A549 (cell line): ENCODE measurements at regions not wholly inside any gene's neighbourhood (a gene's known extent, or its start where the extent isn't known, plus 50 kb on each side); places are given as distances from the start of the nearest gene placed in this dataset.

Experiments used
- ATAC-seq, 2 experiments: fragments of 200-7000 bp in 1 of 2; fragments of >200 bp in 1 of 2; cut with Nextera tagmentation in 1 of 2; cut with Tn5 transposase in 1 of 2; 3 replicates each; pipeline versions ENCODE4 v1.8.0 to v1.9.1; 2018 to 2020; ENCODE audit warnings: mild to moderate bottlenecking in 1 of 2, moderate library complexity in 1 of 2
- CTCF ChIA-PET: fragments of 300-600 bp; sonication (Branson Sonifier 250); formaldehyde crosslinking; extraction: SDS; loops from one replicate; lab custom pipeline; 2021; ENCODE audit warnings: antibody characterized with exemption, inconsistent platforms; lab: Yijun Ruan, JAX
- POLR2A ChIA-PET: fragments of 350-600 bp; formaldehyde crosslinking; extraction: SDS; loops from one replicate; lab custom pipeline; 2021; ENCODE audit warnings: antibody characterized with exemption, inconsistent platforms; lab: Yijun Ruan, JAX
- DNase-seq, 2 experiments: peaks; one replicate each; pipeline versions ENCODE4 v3.0.0 to v3.0.0-alpha.2; 2011 to 2016; ENCODE audit warnings: low read depth in 1 of 2, low spot score in 1 of 2
- FAIRE-seq: peaks from 2 replicates; lab custom pipeline; 2011; peaks lifted over from hg19 to GRCh38; lab: Jason Lieb, UNC
- H3K27ac ChIP-seq, 2 experiments: fragments of >200 bp; sonication (Bioruptor Twin); formaldehyde crosslinking; 3 replicates each; pipeline ENCODE4 v1.5.1; 2016 to 2017
- H3K4me1 ChIP-seq: fragments of >200 bp; sonication (Bioruptor Twin); formaldehyde crosslinking; 3 replicates; pipeline ENCODE4 v1.6.1; 2016
- H3K4me2 ChIP-seq: fragments of >200 bp; sonication (Bioruptor Twin); formaldehyde crosslinking; 3 replicates; pipeline ENCODE4 v1.6.1; 2016
- H3K4me3 ChIP-seq: fragments of >200 bp; sonication (Bioruptor Twin); formaldehyde crosslinking; 3 replicates; pipeline ENCODE4 v1.5.1; 2016
- H3K9me3 ChIP-seq: fragments of >200 bp; sonication (Bioruptor Twin); formaldehyde crosslinking; 3 replicates; pipeline ENCODE4 v1.6.1; 2016
- BHLHE40 ChIP-seq: IDR thresholded peaks from 2 replicates; pipeline ENCODE4 v1.6.1; 2012; ENCODE audit warnings: low read depth, low read length, inconsistent platforms
- CHD4 ChIP-seq: fragments of 200-600 bp; sonication (generic); IDR thresholded peaks from 2 replicates; pipeline ENCODE4 v1.6.1; 2016; ENCODE audit warnings: antibody characterized with exemption, mild to moderate bottlenecking, borderline replicate concordance
- ELK1 ChIP-seq: fragments of 150-350 bp; IDR thresholded peaks from 2 replicates; pipeline ENCODE4 v1.6.1; 2014; ENCODE audit warnings: low read depth, mild to moderate bottlenecking, low read length
- EP300 ChIP-seq, 2 experiments: fragments of >200 bp; sonication (Bioruptor Twin); formaldehyde crosslinking; IDR thresholded peaks; 2 replicates in 1 of 2; 3 replicates in 1 of 2; pipeline ENCODE4 v1.6.1; 2016 to 2017
- ESRRA ChIP-seq: fragments of 150-350 bp; IDR thresholded peaks from 2 replicates; pipeline ENCODE4 v1.6.1; 2014; ENCODE audit warnings: mild to moderate bottlenecking, low read length, borderline replicate concordance
- FOSL2 ChIP-seq, 2 experiments: fragments of 450-650 bp in 1 of 2; fragments of >200 bp in 1 of 2; sonication (Bioruptor Twin) in 1 of 2; formaldehyde crosslinking; IDR thresholded peaks; 2 replicates each; pipeline versions ENCODE4 v1.5.0 to v1.6.1; 2016 to 2020; ENCODE audit warnings: mild to moderate bottlenecking in 1 of 2, moderate library complexity in 1 of 2
- GATA3 ChIP-seq: IDR thresholded peaks from 2 replicates; pipeline ENCODE4 v1.6.1; 2012; ENCODE audit warnings: borderline replicate concordance
- HDAC2 ChIP-seq: fragments of 200-600 bp; sonication (generic); IDR thresholded peaks from 2 replicates; pipeline ENCODE4 v1.6.1; 2016
- HES2 ChIP-seq: fragments of >200 bp; sonication (Bioruptor Twin); formaldehyde crosslinking; IDR thresholded peaks from 2 replicates; pipeline ENCODE4 v1.6.1; 2016
- HOXA7 ChIP-seq: fragments of 250-450 bp; sonication (Bioruptor Pico); IDR thresholded peaks from 2 replicates; pipeline ENCODE4 v1.5.0; 2020; ENCODE audit warnings: mild to moderate bottlenecking, moderate library complexity
- MAFK ChIP-seq: fragments of 450-650 bp; IDR thresholded peaks from 2 replicates; pipeline ENCODE4 v1.6.1; 2014; ENCODE audit not compliant: partially characterized antibody
- NR3C1 ChIP-seq: fragments of >200 bp; sonication (Bioruptor Twin); formaldehyde crosslinking; IDR thresholded peaks from 3 replicates; pipeline ENCODE4 v1.6.1; 2017
- PHF8 ChIP-seq: fragments of 200-600 bp; sonication (generic); IDR thresholded peaks from 2 replicates; pipeline ENCODE4 v1.6.1; 2016; ENCODE audit warnings: low read depth, mild to moderate bottlenecking, antibody characterized with exemption, moderate library complexity, borderline replicate concordance
- POLR2A ChIP-seq: IDR thresholded peaks from 2 replicates; pipeline ENCODE4 v1.6.1; 2012; ENCODE audit warnings: mild to moderate bottlenecking, low read length
- RAD21 ChIP-seq, 2 experiments: fragments of >200 bp in 1 of 2; sonication (Bioruptor Twin) in 1 of 2; formaldehyde crosslinking in 1 of 2; IDR thresholded peaks in 1 of 2; conservative IDR thresholded peaks in 1 of 2; 2 replicates in 1 of 2; 3 replicates in 1 of 2; pipeline ENCODE4 v1.6.1; 2012 to 2018; ENCODE audit warnings: inconsistent platforms in 1 of 2
- RFX5 ChIP-seq: fragments of 450-650 bp; IDR thresholded peaks from 2 replicates; pipeline ENCODE4 v1.7.1; 2014; ENCODE audit warnings: antibody characterized with exemption, mild to moderate bottlenecking, moderate library complexity
- SMC3 ChIP-seq: fragments of >200 bp; sonication (Bioruptor Twin); formaldehyde crosslinking; IDR thresholded peaks from 3 replicates; pipeline ENCODE4 v1.6.1; 2018; ENCODE audit warnings: inconsistent platforms
- ZNF302 ChIP-seq: fragments of 250-450 bp; sonication (Bioruptor Pico); IDR thresholded peaks from 2 replicates; pipeline ENCODE4 v1.9.0; 2021; ENCODE audit warnings: inconsistent platforms, mild to moderate bottlenecking, moderate library complexity
- WGBS: methylation state at CpG from one replicate; pipeline ENCODE4 v1.1.6; 2017; ENCODE audit errors: missing lambda C conversion rate; 5-methylcytosine and 5-hydroxymethylcytosine counted together
- TF ChIP-seq, protein P1 (sequence below): fragments of 250-450 bp; sonication (Bioruptor Pico); IDR thresholded peaks from 2 replicates; pipeline ENCODE4 v1.5.0; 2021; ENCODE audit warnings: mild to moderate bottlenecking, moderate library complexity, borderline replicate concordance
- TF ChIP-seq, protein P2 (sequence below): fragments of 250-450 bp; sonication (Bioruptor Pico); IDR thresholded peaks from 2 replicates; pipeline ENCODE4 v1.5.0; 2020; ENCODE audit warnings: low read depth, mild to moderate bottlenecking, moderate library complexity
- TF ChIP-seq, protein P3 (sequence below): IDR thresholded peaks from 2 replicates; pipeline ENCODE4 v1.6.1; 2012; ENCODE audit warnings: low read depth, borderline replicate concordance

GRCh38 chr10:3622845-3623621 is 162.0 kb downstream of the KLF6 start:
- Histone ChIP-seq H3K4me3 (no peak overlapping the region), H3K4me1 (no peaks in the 10 kb centered on the region)
- no peak for FAIRE-seq
- TF ChIP-seq EP300 (IDR thresholded peaks at IDR 0.05) (no peak), NR3C1 (no peak), HOXA7 (no peak), FOSL2 (IDR thresholded peaks at IDR 0.05) (no peak), FOSL2 (CRISPR knock-in tag; IDR thresholded peaks at IDR 0.05) (no peak), RAD21 (conservative IDR thresholded peaks at IDR 0.05 in 1 of 2, IDR thresholded peaks at IDR 0.05 in 1 of 2) (no peak), GATA3 (no peak), ZNF302 (CRISPR knock-in tag) (no peak), SMC3 (no peak), MAFK (no peak), HDAC2 (no peak), ELK1 (no peak), CHD4 (no peak), BHLHE40 (no peak), HES2 (no peak), PHF8 (no peak), RFX5 (no peak), ESRRA (no peak), POLR2A (no peak)
- TF ChIP-seq, protein P1, sequence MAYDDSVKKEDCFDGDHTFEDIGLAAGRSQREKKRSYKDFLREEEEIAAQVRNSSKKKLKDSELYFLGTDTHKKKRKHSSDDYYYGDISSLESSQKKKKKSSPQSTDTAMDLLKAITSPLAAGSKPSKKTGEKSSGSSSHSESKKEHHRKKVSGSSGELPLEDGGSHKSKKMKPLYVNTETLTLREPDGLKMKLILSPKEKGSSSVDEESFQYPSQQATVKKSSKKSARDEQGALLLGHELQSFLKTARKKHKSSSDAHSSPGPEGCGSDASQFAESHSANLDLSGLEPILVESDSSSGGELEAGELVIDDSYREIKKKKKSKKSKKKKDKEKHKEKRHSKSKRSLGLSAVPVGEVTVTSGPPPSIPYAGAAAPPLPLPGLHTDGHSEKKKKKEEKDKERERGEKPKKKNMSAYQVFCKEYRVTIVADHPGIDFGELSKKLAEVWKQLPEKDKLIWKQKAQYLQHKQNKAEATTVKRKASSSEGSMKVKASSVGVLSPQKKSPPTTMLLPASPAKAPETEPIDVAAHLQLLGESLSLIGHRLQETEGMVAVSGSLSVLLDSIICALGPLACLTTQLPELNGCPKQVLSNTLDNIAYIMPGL (CRISPR knock-in tag): no peak
- TF ChIP-seq, protein P2, sequence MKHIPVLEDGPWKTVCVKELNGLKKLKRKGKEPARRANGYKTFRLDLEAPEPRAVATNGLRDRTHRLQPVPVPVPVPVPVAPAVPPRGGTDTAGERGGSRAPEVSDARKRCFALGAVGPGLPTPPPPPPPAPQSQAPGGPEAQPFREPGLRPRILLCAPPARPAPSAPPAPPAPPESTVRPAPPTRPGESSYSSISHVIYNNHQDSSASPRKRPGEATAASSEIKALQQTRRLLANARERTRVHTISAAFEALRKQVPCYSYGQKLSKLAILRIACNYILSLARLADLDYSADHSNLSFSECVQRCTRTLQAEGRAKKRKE: no peak
- TF ChIP-seq, all 56 proteins: peak for 0
- DNase-seq (no peak), ATAC-seq (no peak)
- ChIA-PET CTCF (no interaction called here), POLR2A (interaction anchor here (0.5 kb wide), 1 partner anchor 551 kb away, joined by 6 read pairs; no protein-coding TSS in a partner anchor)
- no peak overlapping the region for H3K27ac ChIP-seq
- no peak overlapping the region for H3K4me2 ChIP-seq
- 65% methylated on average over 3 of the region's 3 CpGs for WGBS
- 0 out of 3 replicates have a peak, but pooled peaks cover 2% of the 10 kb centered on the region for H3K9me3 ChIP-seq

GRCh38 chr10:3622427-3622826 is 162.6 kb downstream of the KLF6 start:
- DNase-seq: no peak
- 81% methylated on average over 2 of the region's 2 CpGs for WGBS
- Histone ChIP-seq H3K4me1 (no peaks in the 10 kb centered on the region), H3K4me2 (no peak overlapping the region), H3K27ac (no peak overlapping the region), H3K4me3 (no peak overlapping the region), H3K9me3 (0 out of 3 replicates have a peak, but pooled peaks cover 2% of the 10 kb centered on the region)
- CTCF ChIA-PET: interaction anchor here (1.3 kb wide), 1 partner anchor 8 kb away, joined by 4 read pairs; no protein-coding TSS in a partner anchor
- POLR2A ChIA-PET: no interaction called here
- TF ChIP-seq, protein P3, sequence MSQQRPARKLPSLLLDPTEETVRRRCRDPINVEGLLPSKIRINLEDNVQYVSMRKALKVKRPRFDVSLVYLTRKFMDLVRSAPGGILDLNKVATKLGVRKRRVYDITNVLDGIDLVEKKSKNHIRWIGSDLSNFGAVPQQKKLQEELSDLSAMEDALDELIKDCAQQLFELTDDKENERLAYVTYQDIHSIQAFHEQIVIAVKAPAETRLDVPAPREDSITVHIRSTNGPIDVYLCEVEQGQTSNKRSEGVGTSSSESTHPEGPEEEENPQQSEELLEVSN: no peak
- TF ChIP-seq BHLHE40: no peak
- FAIRE-seq: no peak
- no peak for ATAC-seq
